Stimulated activated naive CD8-positive, alpha-beta T cell treated with anti-CD3 and anti-CD28 coated beads, Interleukin-15, Interleukin-2, amounts not matched to agents 100 U/mL and 50 U/mL, for 24 hours (primary cell): ENCODE measurements at regions not wholly inside any gene's neighbourhood (a gene's known extent, or its start where the extent isn't known, plus 50 kb on each side); places are given as distances from the start of the nearest gene placed in this dataset.

Experiments used
- ATAC-seq: fragments of 150-1000 bp; cut with Tn5 transposase; one replicate; pipeline ENCODE4 v1.10.0; 2021
- DNase-seq: peaks from one replicate; pipeline ENCODE4 v3.0.0; 2021

DNA sequence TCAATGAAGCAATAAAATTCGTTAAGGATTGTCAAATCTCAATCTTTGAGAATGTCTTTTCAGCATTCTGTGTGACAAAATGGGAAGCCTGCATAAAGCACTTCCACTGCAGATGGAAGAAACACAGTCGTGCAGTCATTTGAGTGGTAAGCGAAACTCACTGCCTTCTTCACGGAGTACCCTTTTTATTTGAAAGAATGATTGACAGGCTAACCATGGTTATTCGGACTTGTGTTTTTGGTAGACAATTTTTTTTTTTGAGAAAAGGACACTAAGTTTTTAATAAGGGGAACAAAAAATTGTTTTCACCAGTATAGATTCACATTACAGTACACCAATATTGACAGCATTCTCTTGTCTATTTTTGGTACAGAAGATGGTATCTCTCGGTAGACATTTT, 86.9 kb upstream of the MSX1 start:
- no peak for DNase-seq
- ATAC-seq: no peak

DNA sequence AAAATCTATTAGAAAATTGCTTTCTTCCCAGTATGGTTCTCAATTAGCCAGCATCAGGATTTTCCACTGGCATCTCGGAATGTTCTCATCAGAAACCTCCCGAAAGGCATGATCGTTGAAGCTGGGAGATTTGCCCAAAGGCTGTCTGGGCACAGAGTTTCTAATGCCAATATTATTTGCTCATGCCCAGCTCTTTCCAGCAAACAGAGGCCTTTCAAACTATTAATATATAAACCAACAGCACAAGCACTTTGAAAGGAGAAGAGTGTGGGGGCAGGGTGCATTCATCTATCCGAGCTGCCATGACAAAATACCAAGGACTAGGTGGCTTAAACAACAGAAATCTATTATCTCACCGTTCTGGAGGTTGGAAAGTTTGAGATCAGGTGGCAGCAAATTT, 88.3 kb upstream of the MSX1 start:
- DNase-seq: no peak
- no peak for ATAC-seq

DNA sequence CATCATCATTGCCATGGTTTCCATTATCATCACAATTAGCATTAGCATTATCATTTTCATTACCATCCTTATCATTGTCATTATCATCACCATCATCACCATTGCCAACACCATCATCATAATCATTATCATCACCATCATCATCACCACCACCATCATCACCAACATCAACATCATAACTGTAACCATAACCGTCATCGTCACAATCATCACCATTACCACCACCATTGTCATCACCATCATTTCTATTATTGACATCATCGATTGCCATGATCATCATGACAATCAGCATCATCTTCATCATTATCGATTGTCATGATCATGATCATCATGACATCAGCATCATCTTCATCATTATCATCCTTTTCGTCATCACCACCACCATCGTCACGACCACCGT, 88.9 kb upstream of the MSX1 start:
- no peak for ATAC-seq

DNA sequence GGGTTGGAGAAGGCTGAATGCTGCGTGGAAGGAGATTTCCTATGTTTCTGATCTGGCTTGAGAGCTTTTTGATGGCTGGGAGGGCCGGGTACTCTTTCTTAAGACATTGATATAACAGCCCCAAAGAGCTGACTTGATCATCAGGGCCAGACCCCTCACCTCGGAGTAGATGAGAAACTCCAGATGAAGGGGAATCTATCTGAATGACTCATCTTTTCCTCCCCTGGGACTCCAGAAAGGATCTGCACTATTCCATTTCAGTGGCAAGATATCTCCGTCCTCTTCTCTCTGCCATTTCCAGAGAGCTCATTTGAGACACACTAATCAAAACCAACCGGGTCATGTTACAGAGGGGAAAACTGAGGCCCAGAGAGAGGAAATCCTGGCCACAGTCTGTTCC, 92.9 kb upstream of the MSX1 start:
- no peak for ATAC-seq
- DNase-seq: no peak

More for the DNA sequence above, 88.9 kb upstream of the MSX1 start:
- DNase-seq: no peak

DNA sequence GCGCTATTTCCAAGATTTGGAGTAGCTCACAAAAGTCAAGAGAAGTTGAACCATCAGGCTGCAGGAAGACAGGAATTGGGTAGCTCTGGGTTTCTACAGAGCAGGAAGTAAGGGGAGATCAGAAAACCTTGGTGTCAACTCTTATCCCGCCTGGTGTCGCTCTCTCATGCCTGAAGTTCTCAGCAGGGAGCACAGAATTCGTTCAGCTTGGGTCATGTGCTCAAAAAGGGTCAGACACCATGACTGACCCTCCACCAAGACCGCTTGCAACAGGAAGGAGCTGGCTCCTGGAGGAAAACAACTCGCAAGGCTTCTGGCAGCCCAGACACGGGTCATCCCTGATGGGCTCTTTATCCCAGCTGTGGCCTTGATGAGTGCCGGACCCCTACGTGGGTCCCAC, 93.7 kb upstream of the MSX1 start:
- no peak for DNase-seq
- no peak for ATAC-seq

DNA sequence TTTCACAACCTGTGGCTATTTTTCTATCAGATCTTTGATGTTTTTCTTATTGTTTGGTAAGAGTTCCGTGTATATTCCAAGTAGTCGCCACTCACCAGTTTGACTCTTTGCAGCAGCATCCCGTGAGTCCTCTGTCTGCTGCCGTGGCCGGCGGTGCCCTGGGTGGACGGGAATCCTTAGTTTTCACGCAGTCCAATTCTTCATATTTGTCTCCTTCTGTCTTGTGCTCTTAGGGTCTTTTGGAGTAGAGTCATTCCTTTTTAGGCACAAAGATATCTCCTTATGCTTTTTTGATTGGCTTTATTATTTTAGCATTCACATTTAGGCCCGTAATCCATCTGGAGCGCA, 94.9 kb upstream of the MSX1 start:
- no peak for DNase-seq
- ATAC-seq: no peak

DNA sequence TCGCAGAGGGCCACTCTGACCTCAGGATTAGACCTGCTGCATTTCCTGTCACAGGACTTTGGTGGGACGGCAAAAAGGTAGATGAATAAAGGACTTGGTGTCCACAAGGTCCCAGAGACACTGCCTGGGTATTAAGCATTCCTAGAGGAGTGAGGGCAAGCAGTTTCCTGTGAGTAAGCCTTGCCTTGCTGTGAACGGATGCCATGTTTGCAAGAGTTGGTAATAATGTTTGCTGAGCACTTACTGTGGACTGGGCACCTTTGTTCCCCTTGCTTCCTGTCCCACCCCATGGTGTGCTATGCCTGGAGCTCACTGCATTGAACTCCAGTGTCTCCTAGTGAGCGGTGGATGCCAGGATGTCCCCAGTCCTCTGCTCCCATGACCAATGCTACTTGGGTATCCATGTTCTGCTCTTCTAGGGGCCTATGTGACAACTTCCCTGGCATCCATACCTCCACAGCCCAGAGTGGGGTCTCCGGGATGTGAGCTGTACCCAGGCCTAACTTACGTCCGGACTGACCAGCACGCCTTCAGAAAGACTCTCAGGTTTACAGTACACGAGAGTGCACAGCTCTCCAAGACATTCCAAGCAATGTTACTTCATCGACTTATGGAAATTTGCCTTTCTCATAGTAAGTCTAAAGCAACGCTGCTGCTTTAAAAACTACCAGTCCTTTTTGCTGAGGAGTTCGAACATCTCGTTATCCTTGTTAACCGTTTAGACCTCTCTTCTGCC, 95.5 kb upstream of the MSX1 start:
- DNase-seq: no peak
- ATAC-seq: no peak

DNA sequence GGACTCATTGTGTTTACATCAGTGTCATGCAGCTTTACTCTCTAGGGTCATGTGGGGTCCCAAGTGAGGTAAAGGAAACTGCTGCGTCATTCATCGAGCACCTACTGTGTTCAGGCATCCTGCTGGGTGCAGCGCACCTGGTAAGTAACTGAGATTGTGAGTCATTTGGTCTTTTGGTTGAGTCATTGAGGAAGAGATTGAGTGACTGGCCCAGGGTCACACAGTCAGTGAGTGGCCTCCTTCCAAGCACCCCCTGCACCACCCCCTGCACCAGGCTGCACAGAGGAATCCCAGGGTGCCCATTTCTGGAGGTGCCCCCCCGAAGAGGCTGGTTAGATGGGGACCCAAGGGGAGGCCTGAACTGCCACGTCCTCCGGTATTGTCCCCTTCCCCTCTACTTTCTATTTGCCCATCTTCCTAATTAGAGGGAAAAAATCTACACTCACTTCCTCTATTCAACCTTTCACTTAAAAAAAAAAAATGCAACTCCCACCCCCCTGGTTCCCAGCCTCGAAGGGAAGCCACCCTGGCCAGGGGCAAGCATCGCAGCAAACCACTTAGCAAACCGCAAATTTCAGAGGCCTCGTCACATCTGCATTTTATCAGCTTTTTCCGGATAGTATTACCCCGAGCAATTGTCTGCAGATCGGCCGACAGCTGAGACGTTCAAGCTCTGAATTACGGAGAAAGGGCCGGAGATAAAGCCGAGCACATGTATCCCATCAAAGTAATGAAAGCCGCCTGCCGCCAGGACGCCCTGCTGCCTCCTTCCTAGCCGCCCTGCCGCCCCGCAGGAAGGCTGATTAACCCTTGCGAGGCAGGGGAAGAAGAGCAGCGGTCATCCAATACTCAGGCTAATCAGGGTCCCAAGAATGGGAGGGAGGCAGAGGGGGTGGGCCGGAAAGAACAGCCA, 96.3 kb upstream of the MSX1 start:
- DNase-seq (peak; percentile 41), ATAC-seq (peak; percentile 95)

DNA sequence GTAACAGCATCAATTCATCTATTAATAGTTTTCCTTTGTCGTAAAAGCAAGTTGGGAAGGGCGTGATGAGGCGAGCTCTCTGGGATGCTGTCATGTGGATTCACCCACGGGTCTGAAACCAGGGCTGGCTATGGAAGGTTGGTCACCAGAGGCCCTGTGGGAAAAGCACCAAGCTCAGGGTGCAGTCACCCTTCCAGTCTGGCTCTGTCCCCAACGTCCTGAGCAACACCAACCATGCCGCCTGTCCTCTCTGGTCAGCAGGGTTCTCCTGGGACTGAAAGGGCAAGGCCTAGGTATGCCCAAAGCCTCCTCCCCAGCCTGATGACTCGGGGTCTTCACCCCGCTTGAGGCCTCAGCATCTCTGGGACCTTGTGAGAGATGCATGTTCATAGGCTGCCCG, 97.2 kb upstream of the MSX1 start:
- ATAC-seq (no peak), DNase-seq (no peak)

DNA sequence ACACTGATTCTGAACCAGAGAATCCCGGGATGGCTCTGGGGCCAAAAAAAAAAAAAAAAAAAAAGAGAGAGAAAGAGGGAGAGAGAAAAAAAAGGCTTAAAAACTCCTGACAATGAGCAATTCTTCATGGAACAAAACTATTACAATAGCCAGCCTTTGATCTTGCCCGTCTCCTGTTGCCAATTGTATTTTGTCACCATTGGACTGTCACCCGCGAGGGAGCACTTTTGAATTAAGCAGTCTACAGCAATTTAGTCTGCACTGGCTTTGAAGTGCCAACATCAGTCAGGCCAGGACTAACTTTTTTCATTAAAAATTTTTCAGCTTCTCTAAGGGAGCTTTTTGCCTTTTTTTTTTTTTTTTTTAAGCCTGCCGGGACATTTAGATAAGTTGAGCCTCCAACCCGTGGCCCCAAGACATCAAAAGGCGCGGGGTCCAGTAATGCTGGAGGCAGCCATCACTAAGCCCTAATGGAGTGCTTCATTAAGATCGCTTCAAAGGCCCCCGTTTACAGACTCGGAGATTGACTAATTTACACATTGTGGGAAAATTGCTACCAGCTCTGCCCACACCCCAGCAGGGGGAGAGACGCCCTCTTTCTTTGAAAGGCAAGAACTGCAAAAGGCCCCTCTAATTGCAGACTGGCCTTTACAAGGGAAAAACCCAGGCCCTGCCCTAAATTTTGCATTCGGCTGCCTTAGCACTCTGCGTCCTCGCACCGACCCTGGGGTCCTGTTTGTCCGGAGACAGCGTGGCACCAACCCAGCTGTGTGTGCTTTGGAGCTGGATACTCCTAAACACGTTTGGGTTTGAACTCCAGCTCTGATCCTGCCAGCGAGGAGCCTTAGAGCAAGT, 98.1 kb upstream of the MSX1 start:
- ATAC-seq (no peak), DNase-seq (peak; percentile 8)

DNA sequence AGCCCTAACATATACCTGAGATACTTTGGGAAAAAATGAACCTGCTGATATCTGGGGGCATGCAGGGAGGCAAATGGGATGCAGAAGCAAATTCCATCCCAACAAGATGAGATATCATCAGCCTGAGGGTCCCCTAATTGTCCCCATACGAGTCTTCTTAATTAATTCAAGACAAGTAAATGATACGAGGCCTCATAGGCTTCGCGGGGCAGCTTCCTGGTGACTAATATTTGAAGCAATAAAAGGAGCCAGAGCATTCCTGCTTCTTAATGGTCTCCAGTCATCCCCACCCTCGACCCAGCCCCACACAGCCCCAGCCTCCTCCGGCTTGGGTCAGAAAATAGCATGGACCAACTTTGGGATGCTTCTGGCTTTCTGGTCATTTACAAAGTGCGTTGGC, 99.6 kb upstream of the MSX1 start:
- ATAC-seq: no peak
- no peak for DNase-seq

DNA sequence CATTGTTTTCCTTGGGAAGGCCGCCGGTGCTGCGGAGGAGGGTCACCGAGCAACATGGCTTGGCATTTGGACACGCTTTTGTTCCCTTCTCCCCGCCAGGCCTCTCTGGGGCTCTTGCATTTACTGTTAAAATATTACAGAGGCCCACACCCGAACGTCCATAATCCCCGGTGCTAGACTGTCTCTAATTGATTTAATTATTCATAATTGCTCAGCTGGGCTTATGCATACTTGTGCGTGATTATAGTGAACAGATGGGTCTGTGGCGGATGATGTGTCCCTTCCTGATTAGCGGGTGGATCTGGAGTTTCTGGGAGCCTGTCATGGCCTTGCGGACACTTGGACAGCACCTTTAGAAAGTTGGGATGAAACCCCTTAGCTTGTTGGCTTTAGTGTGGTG, 100.2 kb upstream of the MSX1 start:
- DNase-seq (no peak), ATAC-seq (no peak)

DNA sequence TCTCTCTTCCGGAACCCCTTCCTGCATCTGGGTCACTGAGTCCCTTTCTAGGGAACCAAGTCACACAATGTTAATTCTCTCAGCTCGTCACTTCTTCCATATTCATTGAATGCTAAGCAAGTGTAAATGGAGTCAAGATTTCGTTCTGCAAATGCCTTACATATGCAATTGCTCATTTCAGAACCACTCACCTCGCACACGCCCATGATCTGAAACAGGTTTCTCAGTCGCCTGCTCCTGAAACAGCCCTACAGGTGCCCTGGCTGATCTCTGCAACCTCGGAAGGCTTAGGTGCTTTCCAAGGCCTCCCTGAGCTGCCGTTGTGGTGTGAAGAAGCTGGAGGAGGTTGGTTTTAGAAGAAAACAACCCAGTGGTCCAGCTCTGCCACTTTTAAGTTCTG, 100.8 kb upstream of the MSX1 start:
- ATAC-seq (no peak), DNase-seq (no peak)

DNA sequence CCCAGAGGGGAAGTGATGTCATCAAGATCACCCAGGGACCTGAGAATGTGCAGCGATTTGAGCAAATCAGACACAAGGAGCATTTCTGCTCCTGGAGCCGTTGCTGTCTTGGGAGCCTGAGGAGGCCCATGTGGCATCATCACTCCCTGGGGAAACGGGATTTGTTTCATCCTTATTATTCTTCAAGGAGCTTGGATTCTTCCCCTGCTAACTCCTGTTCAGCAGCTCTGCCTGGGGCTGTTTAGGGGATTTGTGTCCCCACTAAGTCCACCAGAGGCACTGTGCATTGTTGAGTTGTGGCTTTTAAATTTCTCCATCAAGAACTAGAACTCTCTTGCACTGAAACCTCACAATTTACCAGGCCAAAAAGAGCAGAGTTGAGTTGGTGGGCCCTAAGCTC, 104.2 kb upstream of the MSX1 start:
- ATAC-seq (no peak), DNase-seq (no peak)

DNA sequence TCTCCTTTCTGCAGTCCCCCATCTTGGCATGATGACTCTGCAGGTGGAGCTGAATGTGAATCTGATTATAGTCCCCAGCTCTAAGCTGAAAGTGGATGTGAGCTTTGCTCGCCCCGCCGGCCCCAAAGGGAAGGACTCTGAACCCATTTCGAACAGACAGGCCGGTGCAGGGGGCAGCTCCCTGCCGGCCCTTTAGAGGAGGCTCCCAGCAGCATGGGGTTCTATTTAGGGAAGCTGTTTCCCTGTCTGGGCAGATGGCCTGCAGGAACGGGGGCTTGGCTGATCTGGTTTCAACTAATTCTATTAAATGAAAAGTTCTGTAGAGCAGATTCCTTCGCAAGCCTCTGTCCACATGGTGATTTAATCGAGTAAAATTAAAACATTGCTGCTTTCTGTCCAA, 104.8 kb upstream of the MSX1 start:
- no peak for DNase-seq
- no peak for ATAC-seq

DNA sequence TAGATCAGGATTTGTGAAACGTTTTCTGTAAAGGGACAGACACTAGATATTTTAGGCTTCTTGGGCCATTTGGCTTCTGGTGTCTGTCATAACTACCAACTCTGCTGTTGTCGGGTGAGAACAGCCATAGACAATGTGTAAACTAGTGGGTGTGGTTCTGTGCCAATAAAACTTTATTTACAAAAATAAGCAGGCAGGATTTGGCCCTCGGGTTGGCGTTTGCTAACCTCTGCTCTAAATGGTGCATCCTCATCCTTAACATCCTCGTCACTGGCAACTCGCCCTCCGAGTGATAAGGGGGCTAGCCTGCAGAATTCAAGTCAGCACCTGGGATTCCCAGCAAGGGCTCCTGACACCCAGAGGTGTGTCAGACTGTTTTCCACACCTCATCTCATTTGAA, 105.8 kb upstream of the MSX1 start:
- ATAC-seq: no peak
- no peak for DNase-seq

DNA sequence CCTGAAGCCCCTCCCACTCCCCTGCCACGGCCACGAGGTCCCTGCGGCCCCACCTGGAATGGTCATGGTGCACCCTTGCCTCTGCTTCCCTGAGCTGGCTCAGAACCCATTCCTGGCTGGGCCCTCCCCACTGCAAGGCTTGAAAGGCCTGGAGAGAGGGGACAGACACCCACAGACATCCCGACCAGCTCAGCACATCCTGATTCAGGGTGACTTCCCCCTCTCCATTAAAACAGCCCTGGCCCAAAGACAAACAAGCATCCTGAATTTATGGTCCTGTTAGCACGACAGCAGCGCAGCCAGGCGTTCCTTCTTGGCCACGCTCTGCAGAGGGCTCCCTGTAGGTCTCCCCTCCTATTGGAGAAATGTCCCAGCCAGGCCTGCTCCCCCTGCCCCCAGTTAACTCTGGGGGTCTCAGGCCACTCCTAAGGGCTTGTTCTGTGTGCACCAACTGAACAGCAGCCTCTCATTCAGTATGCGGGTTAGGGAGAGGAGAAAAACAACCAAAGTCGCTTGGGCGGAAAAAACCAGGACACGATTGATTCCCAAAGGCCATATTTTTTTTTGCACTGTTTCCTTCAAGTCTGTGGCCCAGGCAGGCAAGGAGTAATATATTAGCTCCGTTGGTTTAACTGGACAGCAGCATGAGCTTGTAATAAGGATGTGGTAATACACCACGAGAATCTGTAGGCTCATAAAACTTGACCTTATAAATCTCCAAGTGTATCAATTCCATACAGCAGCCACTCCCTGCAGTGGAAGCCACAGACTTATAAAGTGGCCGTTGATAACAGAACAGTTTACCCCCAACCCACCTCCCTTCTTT, 106.7 kb upstream of the MSX1 start:
- DNase-seq (no peak), ATAC-seq (no peak)

DNA sequence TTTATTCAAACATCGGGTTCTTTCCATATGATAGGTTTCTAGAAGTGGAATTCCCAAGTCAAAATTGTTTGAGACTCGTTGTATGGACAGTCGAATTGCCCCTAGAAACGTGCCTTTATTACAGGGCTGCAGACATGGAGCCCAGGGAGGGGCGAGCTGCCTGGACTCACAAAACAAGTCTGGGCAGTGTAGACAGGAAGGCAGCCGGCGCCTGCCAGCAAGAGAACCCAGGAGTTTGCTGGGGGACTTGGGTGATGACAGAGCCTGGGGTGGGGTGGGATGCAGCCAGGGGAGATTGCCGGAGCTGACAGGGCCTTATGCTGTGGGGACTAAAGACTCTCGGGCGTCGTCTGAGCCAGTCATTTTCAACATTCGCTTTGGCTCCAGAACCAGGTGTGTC, 107.4 kb upstream of the MSX1 start:
- ATAC-seq (no peak), DNase-seq (no peak)

DNA sequence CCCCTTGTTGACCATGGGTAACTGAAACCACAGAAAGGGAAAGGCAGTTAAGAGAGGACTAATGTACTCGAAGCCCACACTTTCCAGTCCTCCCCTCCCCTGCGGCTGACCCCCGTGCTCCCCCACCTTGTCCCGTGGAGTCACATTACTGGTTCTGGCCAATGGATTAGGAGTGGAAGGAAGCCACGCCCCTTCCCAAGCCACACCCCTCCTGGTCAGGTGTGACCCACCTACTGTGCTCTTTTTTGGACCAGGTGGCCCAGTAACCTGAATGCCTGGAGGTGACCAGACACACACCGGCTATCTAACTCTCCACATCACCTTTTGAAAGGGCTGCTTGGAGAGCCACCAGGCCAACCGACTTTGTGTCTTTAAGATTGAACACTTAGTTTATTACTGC, 109.3 kb upstream of the MSX1 start:
- DNase-seq (no peak), ATAC-seq (no peak)

DNA sequence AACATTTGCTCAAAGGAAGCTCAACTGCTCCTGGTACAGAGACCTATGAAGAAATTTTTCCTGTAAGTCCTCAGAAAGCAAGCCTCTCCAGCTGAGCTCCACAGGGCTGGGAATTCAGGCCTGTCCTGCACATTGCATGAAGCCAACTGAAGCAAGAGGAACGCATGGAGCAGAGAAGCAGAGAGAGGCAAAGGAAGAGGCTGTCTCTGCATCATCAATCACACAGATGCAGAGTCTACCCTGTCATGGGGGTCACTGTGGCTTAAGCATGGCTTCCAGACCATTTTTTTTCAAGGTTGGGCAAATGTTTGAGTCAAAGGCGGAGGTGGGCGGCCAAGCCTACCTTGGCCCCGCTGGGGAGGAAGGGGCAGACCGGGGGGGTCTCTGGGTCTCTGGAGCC, 110.3 kb upstream of the MSX1 start:
- ATAC-seq (no peak), DNase-seq (no peak)

DNA sequence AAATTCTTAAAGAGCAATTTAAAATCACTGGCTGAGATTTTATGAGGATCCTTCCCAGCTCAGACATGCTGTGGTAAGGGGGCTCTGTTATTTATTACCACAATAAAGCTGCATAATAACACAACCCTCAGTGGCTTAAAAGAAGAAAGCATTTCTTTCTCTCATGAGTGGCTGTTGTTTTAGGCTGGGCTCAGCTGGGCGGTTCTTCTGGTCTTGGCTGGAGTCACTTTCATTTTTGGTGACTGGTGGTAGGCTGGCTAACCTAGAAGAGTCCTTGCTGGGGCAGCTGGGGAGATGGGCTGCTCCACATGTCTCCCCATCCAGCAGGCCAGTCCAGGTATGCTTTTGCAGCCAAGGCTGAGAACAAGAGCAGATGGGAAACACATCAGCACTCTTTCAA, 113.0 kb upstream of the MSX1 start:
- ATAC-seq: no peak

DNA sequence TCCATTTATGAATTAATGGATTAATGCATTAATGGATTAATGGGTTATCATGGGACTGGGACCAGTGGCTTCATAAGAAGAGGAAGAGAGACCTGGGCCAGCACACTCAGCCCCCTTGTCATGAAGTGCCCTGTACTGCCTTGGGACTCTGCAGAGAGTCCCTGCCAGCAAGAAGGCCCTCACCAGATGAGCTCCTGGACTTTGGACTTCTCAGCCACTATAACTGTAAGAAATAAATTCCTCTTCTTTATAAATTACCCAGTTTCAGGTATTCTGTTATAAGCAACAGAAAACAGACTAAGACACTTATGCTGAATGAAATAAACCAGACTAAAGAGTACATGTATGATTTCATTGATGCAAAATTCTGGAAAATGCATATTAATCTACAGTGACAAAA, 119.4 kb upstream of the MSX1 start:
- DNase-seq (no peak), ATAC-seq (no peak)

More for the DNA sequence above, 113.0 kb upstream of the MSX1 start:
- DNase-seq: no peak
